Lower leg skin (tissue), 4 donors: ENCODE measurements at regions not wholly inside any gene's neighbourhood (a gene's known extent, or its start where the extent isn't known, plus 50 kb on each side); places are given as distances from the start of the nearest gene placed in this dataset.

Source experiments
- DNase-seq, 2 donors: peaks; one replicate each; pipeline ENCODE4 v3.0.0-alpha.2; 2019; ENCODE audit warnings: low spot score in 2 of 2
- H3K4me3 ChIP-seq: fragments of 200-600 bp; sonication (generic); 2 replicates; pipeline ENCODE4 v1.5.1; 2017; ENCODE audit warnings: mild to moderate bottlenecking, low read depth; ENCODE audit not compliant: poor library complexity, severe bottlenecking
- CTCF ChIP-seq, 3 donors: fragments of 450-650 bp; IDR thresholded peaks; one replicate each; pipeline ENCODE4 v1.5.1; 2016; ENCODE audit warnings: antibody characterized with exemption in 3 of 3, mild to moderate bottlenecking in 3 of 3, moderate library complexity in 2 of 3
- POLR2A ChIP-seq, 2 donors: fragments of 450-650 bp; IDR thresholded peaks; one replicate each; pipeline ENCODE4 v1.6.1; 2016 to 2017; ENCODE audit warnings: antibody characterized with exemption in 2 of 2, mild to moderate bottlenecking in 1 of 2, moderate library complexity in 1 of 2
- WGBS, 2 donors: methylation state at CpG; one replicate each; pipeline ENCODE4 v1.1.5; 2018; 5-methylcytosine and 5-hydroxymethylcytosine counted together
- intact Hi-C: fragments of 100-400 bp; cut with DNase I; formaldehyde crosslinking; loops from one replicate; pipeline ENCODE4 v1.15.0; 2023; ENCODE audit warnings: low total_unique reads

GRCh38 chr13:80036845-80037504 lies 304.0 kb downstream of the SPRY2 start:
- no peak for TF ChIP-seq POLR2A (IDR thresholded peaks at IDR 0.05)
- no peak overlapping the region for H3K4me3 ChIP-seq
- 62 to 69% methylated on average over 2 of the region's 2 CpGs for WGBS, 2 donors
- no peak for DNase-seq
- intact Hi-C loops = no loop called here

- no peak overlapping the region for H3K4me3 ChIP-seq
- WGBS, 2 donors = 79 to 84% methylated on average over 1 of the region's 1 CpG
- no peak for DNase-seq
- TF ChIP-seq POLR2A (IDR thresholded peaks at IDR 0.05) = no peak
- no peak for TF ChIP-seq CTCF (IDR thresholded peaks at IDR 0.05)
- intact Hi-C loops = no loop called here
Measured at GRCh38 chr13:80035096-80035495, 305.8 kb downstream of the SPRY2 start.

- DNase-seq = no peak
- H3K4me3 ChIP-seq = no peak overlapping the region
- intact Hi-C loops = no loop called here
- 96 to 98% methylated on average over 2 of the region's 2 CpGs for WGBS, 2 donors
- no peak for TF ChIP-seq POLR2A (IDR thresholded peaks at IDR 0.05)
- no peak for TF ChIP-seq CTCF (IDR thresholded peaks at IDR 0.05)
Measured at GRCh38 chr13:80033951-80034350, 307.0 kb downstream of the SPRY2 start.

- no peak for DNase-seq
- TF ChIP-seq POLR2A (IDR thresholded peaks at IDR 0.05) (no peak), CTCF (IDR thresholded peaks at IDR 0.05) (no peak)
- 30 to 33% methylated on average over 1 of the region's 1 CpG for WGBS, 2 donors
- intact Hi-C loops = no loop called here
- no peak overlapping the region for H3K4me3 ChIP-seq
Measured at GRCh38 chr13:80033286-80033685, 307.6 kb downstream of the SPRY2 start.

- intact Hi-C loops = no loop called here
Measured at GRCh38 chr13:80030491-80030890, 310.4 kb downstream of the SPRY2 start.

GRCh38 chr13:80029170-80029569 lies 311.8 kb downstream of the SPRY2 start:
- intact Hi-C loops = no loop called here
- TF ChIP-seq POLR2A (IDR thresholded peaks at IDR 0.05) (no peak), CTCF (IDR thresholded peaks at IDR 0.05) (no peak)
- no peak overlapping the region for H3K4me3 ChIP-seq
- WGBS, 2 donors = 82 to 84% methylated on average over 2 of the region's 2 CpGs
- DNase-seq = no peak

More at GRCh38 chr13:80030491-80030890, 310.4 kb downstream of the SPRY2 start:
- 44% methylated on average over 3 of the region's 3 CpGs for WGBS, 2 donors
- no peak overlapping the region for H3K4me3 ChIP-seq
- no peak for TF ChIP-seq POLR2A (IDR thresholded peaks at IDR 0.05)
- no peak for TF ChIP-seq CTCF (IDR thresholded peaks at IDR 0.05)
- DNase-seq = no peak
